Esophagus muscularis mucosa (tissue), 4 donors: ENCODE measurements at regions not wholly inside any gene's neighbourhood (a gene's known extent, or its start where the extent isn't known, plus 50 kb on each side); places are given as distances from the start of the nearest gene placed in this dataset.

Source experiments
- DNase-seq: peaks from one replicate; pipeline ENCODE4 v3.0.0-alpha.2; 2017; ENCODE audit errors: extremely low spot score
- H3K27ac ChIP-seq, 4 donors: fragments of 200-600 bp; sonication (generic); replicated peaks in 1 of 4; 1 replicate in 3 of 4; 2 replicates in 1 of 4; pipeline ENCODE4 v1.5.1; 2016 to 2019; ENCODE audit warnings: mild to moderate bottlenecking in 1 of 4
- H3K27me3 ChIP-seq, 4 donors: fragments of 200-600 bp; sonication (generic); one replicate each; pipeline versions ENCODE4 v1.5.1 to v1.6.0; 2016 to 2019
- H3K36me3 ChIP-seq, 4 donors: fragments of 200-600 bp; sonication (generic); one replicate each; pipeline ENCODE4 v1.5.1; 2016 to 2019
- H3K4me1 ChIP-seq, 4 donors: fragments of 200-600 bp; sonication (generic); one replicate each; pipeline ENCODE4 v1.5.1; 2016 to 2019
- H3K4me3 ChIP-seq, 4 donors: fragments of 200-600 bp; sonication (generic); 1 replicate in 2 of 4; 2 replicates in 2 of 4; pipeline ENCODE4 v1.5.1; 2016 to 2019; ENCODE audit warnings: mild to moderate bottlenecking in 4 of 4, moderate library complexity in 1 of 4
- H3K9me3 ChIP-seq, 4 donors: fragments of 200-600 bp; sonication (generic); 1 replicate in 3 of 4; 2 replicates in 1 of 4; pipeline ENCODE4 v1.5.1; 2016 to 2019
- CTCF ChIP-seq, 3 experiments: fragments of 200-600 bp in 2 of 3; fragments of 450-650 bp in 1 of 3; sonication (generic) in 2 of 3; IDR thresholded peaks; one replicate each; pipeline ENCODE4 v1.5.1; 2017 to 2019; ENCODE audit warnings: antibody characterized with exemption in 3 of 3, mild to moderate bottlenecking in 2 of 3, moderate library complexity in 1 of 3
- EP300 ChIP-seq: sonication (generic); formaldehyde crosslinking; IDR thresholded peaks from one replicate; pipeline ENCODE4 v1.6.1; 2017; ENCODE audit warnings: antibody characterized with exemption
- POLR2A ChIP-seq: fragments of 450-650 bp; IDR thresholded peaks from one replicate; pipeline ENCODE4 v1.6.1; 2017; ENCODE audit warnings: antibody characterized with exemption, moderate library complexity, mild to moderate bottlenecking, low read depth
- POLR2AphosphoS5 ChIP-seq, 2 donors: sonication (generic); formaldehyde crosslinking; IDR thresholded peaks; one replicate each; pipeline ENCODE4 v1.6.1; 2017; ENCODE audit warnings: antibody characterized with exemption in 2 of 2
- WGBS: methylation state at CpG from one replicate; pipeline ENCODE4 v1.1.5; 2018; 5-methylcytosine and 5-hydroxymethylcytosine counted together
- intact Hi-C: fragments of 100-400 bp; cut with DNase I; formaldehyde crosslinking; loops from one replicate; pipeline ENCODE4 v1.15.1; 2023

GRCh38 chr2:58667137-58667774 lies 426.1 kb upstream of the FANCL start:
- TF ChIP-seq CTCF (IDR thresholded peaks at IDR 0.05) (no peak), POLR2A (no peak), EP300 (no peak), POLR2AphosphoS5 (IDR thresholded peaks at IDR 0.05) (no peak)
- H3K27me3 ChIP-seq, result no peaks in the 10 kb centered on the region
- intact Hi-C loops, result no loop called here
- 89% methylated on average over 3 of the region's 3 CpGs for WGBS
- H3K4me1 ChIP-seq, result no peaks in the 10 kb centered on the region
- no peak overlapping the region for H3K27ac ChIP-seq
- DNase-seq, result no peak
- no peaks in the 10 kb centered on the region for H3K36me3 ChIP-seq
- no peaks in the 10 kb centered on the region for H3K9me3 ChIP-seq
- no peak overlapping the region for H3K4me3 ChIP-seq

GRCh38 chr2:58666323-58666970 lies 425.3 kb upstream of the FANCL start:
- 95% methylated on average over 3 of the region's 3 CpGs for WGBS
- Histone ChIP-seq H3K4me3 (no peak overlapping the region), H3K9me3 (no peaks in the 10 kb centered on the region), H3K36me3 (no peaks in the 10 kb centered on the region), H3K27me3 (no peaks in the 10 kb centered on the region), H3K27ac (no peak overlapping the region), H3K4me1 (no peaks in the 10 kb centered on the region)
- DNase-seq, result no peak
- intact Hi-C loops, result no loop called here
- TF ChIP-seq EP300 (no peak), POLR2AphosphoS5 (IDR thresholded peaks at IDR 0.05) (no peak), POLR2A (no peak), CTCF (IDR thresholded peaks at IDR 0.05) (no peak)

- Histone ChIP-seq H3K27me3 (no peaks in the 10 kb centered on the region), H3K36me3 (no peaks in the 10 kb centered on the region), H3K27ac (no peak overlapping the region), H3K4me1 (no peaks in the 10 kb centered on the region), H3K9me3 (no peaks in the 10 kb centered on the region), H3K4me3 (no peak overlapping the region)
- WGBS, result 79% methylated on average over 3 of the region's 3 CpGs
- TF ChIP-seq POLR2A (no peak), EP300 (no peak), CTCF (IDR thresholded peaks at IDR 0.05) (no peak), POLR2AphosphoS5 (IDR thresholded peaks at IDR 0.05) (no peak)
- intact Hi-C loops, result no loop called here
- no peak for DNase-seq
Measured at GRCh38 chr2:58665154-58665553, 424.0 kb upstream of the FANCL start.

- no peaks in the 10 kb centered on the region for H3K27me3 ChIP-seq
- intact Hi-C loops, result no loop called here
- WGBS, result 80% methylated on average over 5 of the region's 5 CpGs
- H3K4me1 ChIP-seq, result no peaks in the 10 kb centered on the region
- H3K9me3 ChIP-seq, result no peaks in the 10 kb centered on the region
- H3K4me3 ChIP-seq, result no peak overlapping the region
- no peak for TF ChIP-seq POLR2A
- TF ChIP-seq POLR2AphosphoS5 (IDR thresholded peaks at IDR 0.05), result no peak
- no peak for TF ChIP-seq CTCF (IDR thresholded peaks at IDR 0.05)
- TF ChIP-seq EP300, result no peak
- H3K36me3 ChIP-seq, result no peaks in the 10 kb centered on the region
- H3K27ac ChIP-seq, result no peak overlapping the region
- no peak for DNase-seq
Measured at GRCh38 chr2:58664523-58665151, 423.5 kb upstream of the FANCL start.
